WTC11 (cell line): ENCODE measurements at regions not wholly inside any gene's neighbourhood (a gene's known extent, or its start where the extent isn't known, plus 50 kb on each side); places are given as distances from the start of the nearest gene placed in this dataset.

Experiments
- ATAC-seq: fragments of 200-7000 bp; cut with Tn5 transposase; 2 replicates; pipeline ENCODE4 v1.10.0; 2021; ENCODE audit warnings: mild to moderate bottlenecking, moderate library complexity
- CTCF ChIA-PET: fragments of 300-600 bp; sonication (Branson Sonifier 250); formaldehyde crosslinking; loops from one replicate; lab custom pipeline; 2021; ENCODE audit warnings: antibody characterized with exemption; lab: Charles Lee
- POLR2A ChIA-PET: fragments of 350-600 bp; sonication (Branson Sonifier 250); formaldehyde crosslinking; loops from one replicate; lab custom pipeline; 2021; ENCODE audit warnings: antibody characterized with exemption; lab: Charles Lee
- DNase-seq: peaks from one replicate; pipeline ENCODE4 v3.0.0; 2021; ENCODE audit warnings: low spot score
- H3K27ac Mint-ChIP-seq: 2 replicates; pipeline ENCODE4 v1.8.0; 2021; ENCODE audit warnings: mixed read lengths
- H3K27me3 Mint-ChIP-seq: 2 replicates; pipeline ENCODE4 v1.8.0; 2021; ENCODE audit warnings: low read depth, mild to moderate bottlenecking, moderate library complexity, mixed read lengths
- H3K36me3 Mint-ChIP-seq: 2 replicates; pipeline ENCODE4 v1.8.0; 2021; ENCODE audit warnings: mixed read lengths
- H3K4me1 Mint-ChIP-seq: 2 replicates; pipeline ENCODE4 v1.8.0; 2022; ENCODE audit warnings: mixed read lengths
- H3K4me3 Mint-ChIP-seq: 2 replicates; pipeline ENCODE4 v1.8.0; 2021; ENCODE audit warnings: mild to moderate bottlenecking, moderate library complexity, mixed read lengths
- H3K9me3 Mint-ChIP-seq: 2 replicates; pipeline ENCODE4 v1.8.0; 2021; ENCODE audit warnings: mixed read lengths
- ARID4B ChIP-seq: sonication (generic); formaldehyde crosslinking; IDR thresholded peaks from 2 replicates; pipeline ENCODE4 v1.8.0; 2023; ENCODE audit warnings: missing genetic modification reagents, mild to moderate bottlenecking, borderline replicate concordance
- ATF2 ChIP-seq: sonication (generic); formaldehyde crosslinking; IDR thresholded peaks from 2 replicates; pipeline ENCODE4 v1.8.1; 2022; ENCODE audit warnings: low read depth, missing genetic modification reagents, borderline replicate concordance
- CREB1 ChIP-seq: sonication (generic); formaldehyde crosslinking; IDR thresholded peaks from 2 replicates; pipeline ENCODE4 v1.8.0; 2023; ENCODE audit warnings: mild to moderate bottlenecking, missing genetic modification reagents
- EMX1 ChIP-seq: fragments of 250-450 bp; sonication (Bioruptor Pico); IDR thresholded peaks from 2 replicates; pipeline ENCODE4 v1.8.0; 2021; ENCODE audit warnings: mild to moderate bottlenecking
- ERG ChIP-seq: fragments of 250-450 bp; sonication (Bioruptor Pico); IDR thresholded peaks from 2 replicates; pipeline ENCODE4 v1.8.0; 2021; ENCODE audit warnings: mild to moderate bottlenecking
- ESRRA ChIP-seq: sonication (generic); formaldehyde crosslinking; IDR thresholded peaks from 2 replicates; pipeline ENCODE4 v1.8.1; 2022; ENCODE audit warnings: mild to moderate bottlenecking, missing genetic modification reagents, borderline replicate concordance
- ETV6 ChIP-seq: sonication (generic); formaldehyde crosslinking; IDR thresholded peaks from 2 replicates; pipeline ENCODE4 v1.8.1; 2022; ENCODE audit warnings: mild to moderate bottlenecking, missing genetic modification reagents
- GABPB1 ChIP-seq: sonication (generic); formaldehyde crosslinking; IDR thresholded peaks from 2 replicates; pipeline ENCODE4 v1.8.1; 2023; ENCODE audit warnings: mild to moderate bottlenecking, missing genetic modification reagents
- IRF1 ChIP-seq: sonication (generic); formaldehyde crosslinking; IDR thresholded peaks from 2 replicates; pipeline ENCODE4 v1.8.0; 2023; ENCODE audit warnings: missing genetic modification reagents
- MXD4 ChIP-seq: fragments of 250-450 bp; sonication (Bioruptor Pico); IDR thresholded peaks from 2 replicates; pipeline ENCODE4 v1.8.0; 2021; ENCODE audit warnings: mild to moderate bottlenecking, moderate library complexity, borderline replicate concordance
- MYBL2 ChIP-seq: sonication (generic); formaldehyde crosslinking; IDR thresholded peaks from 2 replicates; pipeline ENCODE4 v1.8.1; 2023; ENCODE audit warnings: mild to moderate bottlenecking, moderate library complexity, missing genetic modification reagents
- NFATC4 ChIP-seq: fragments of 250-450 bp; sonication (Bioruptor Pico); IDR thresholded peaks from 2 replicates; pipeline ENCODE4 v1.9.0; 2021; ENCODE audit warnings: mild to moderate bottlenecking
- NR3C1 ChIP-seq: sonication (generic); formaldehyde crosslinking; conservative IDR thresholded peaks from 2 replicates; pipeline ENCODE4 v1.8.1; 2023; ENCODE audit warnings: low read depth, mild to moderate bottlenecking, missing genetic modification reagents
- PRRX2 ChIP-seq: fragments of 250-450 bp; sonication (Bioruptor Pico); IDR thresholded peaks from 2 replicates; pipeline ENCODE4 v1.8.0; 2021; ENCODE audit warnings: mild to moderate bottlenecking
- RELA ChIP-seq: sonication (generic); formaldehyde crosslinking; IDR thresholded peaks from 2 replicates; pipeline ENCODE4 v1.8.1; 2022; ENCODE audit warnings: missing genetic modification reagents, mild to moderate bottlenecking, borderline replicate concordance
- SMAD3 ChIP-seq: sonication (generic); formaldehyde crosslinking; IDR thresholded peaks from 2 replicates; pipeline ENCODE4 v1.8.0; 2022; ENCODE audit warnings: missing genetic modification reagents, mild to moderate bottlenecking, borderline replicate concordance
- SMAD4 ChIP-seq: sonication (generic); formaldehyde crosslinking; IDR thresholded peaks from 2 replicates; pipeline ENCODE4 v1.8.0; 2022; ENCODE audit warnings: mild to moderate bottlenecking, missing genetic modification reagents
- STAT6 ChIP-seq: sonication (generic); formaldehyde crosslinking; conservative IDR thresholded peaks from 2 replicates; pipeline ENCODE4 v1.8.1; 2023; ENCODE audit warnings: mild to moderate bottlenecking, low read depth, missing genetic modification reagents, moderate library complexity
- TEAD1 ChIP-seq: sonication (generic); formaldehyde crosslinking; IDR thresholded peaks from 2 replicates; pipeline ENCODE4 v1.8.0; 2022; ENCODE audit warnings: mild to moderate bottlenecking, missing genetic modification reagents
- USF1 ChIP-seq: sonication (generic); formaldehyde crosslinking; IDR thresholded peaks from 2 replicates; pipeline ENCODE4 v1.8.0; 2022; ENCODE audit warnings: mild to moderate bottlenecking, missing genetic modification reagents
- USF2 ChIP-seq: sonication (generic); formaldehyde crosslinking; IDR thresholded peaks from 2 replicates; pipeline ENCODE4 v1.8.1; 2023; ENCODE audit warnings: mild to moderate bottlenecking, missing genetic modification reagents, moderate library complexity
- ZMAT4 ChIP-seq: fragments of 250-450 bp; sonication (Bioruptor Pico); IDR thresholded peaks from 2 replicates; pipeline ENCODE4 v1.9.0; 2021; ENCODE audit warnings: mild to moderate bottlenecking
- ZNF263 ChIP-seq: sonication (generic); formaldehyde crosslinking; IDR thresholded peaks from 2 replicates; pipeline ENCODE4 v1.8.1; 2022; ENCODE audit warnings: low read depth, mild to moderate bottlenecking, moderate library complexity, missing genetic modification reagents

- no peaks in the 10 kb centered on the region for H3K9me3 Mint-ChIP-seq
- no peaks in the 10 kb centered on the region for H3K27me3 Mint-ChIP-seq
- POLR2A ChIA-PET, result no interaction called here
- TF ChIP-seq ERG (CRISPR knock-in tag), result no peak
- no peak for TF ChIP-seq NR3C1 (CRISPR knock-in tag)
- TF ChIP-seq ARID4B (CRISPR knock-in tag), result no peak
- no peak for TF ChIP-seq GABPB1 (CRISPR knock-in tag)
- TF ChIP-seq RELA (CRISPR knock-in tag), result no peak
- TF ChIP-seq ZNF263, result no peak
- TF ChIP-seq SMAD3 (CRISPR knock-in tag), result no peak
- no peak for TF ChIP-seq SMAD4 (CRISPR knock-in tag)
- no peak for TF ChIP-seq USF1 (CRISPR knock-in tag)
- TF ChIP-seq ESRRA (CRISPR knock-in tag), result no peak
- no peak for TF ChIP-seq PRRX2 (CRISPR knock-in tag)
- no peak overlapping the region for H3K4me3 Mint-ChIP-seq
- no peak for DNase-seq
- no peaks in the 10 kb centered on the region for H3K4me1 Mint-ChIP-seq
- CTCF ChIA-PET, result interaction anchor here (0.6 kb wide), 1 partner anchor 36 kb away, joined by 3 read pairs; no protein-coding TSS in a partner anchor
- no peak overlapping the region for H3K27ac Mint-ChIP-seq
- ATAC-seq, result no peak
- no peaks in the 10 kb centered on the region for H3K36me3 Mint-ChIP-seq
Observed at GRCh38 chrX:118167361-118167760, 50.8 kb upstream of the KLHL13 start.

GRCh38 chrX:118171356-118171755, 54.7 kb upstream of the KLHL13 start:
- ChIA-PET CTCF (no interaction called here), POLR2A (no interaction called here)
- H3K27ac Mint-ChIP-seq, result no peak overlapping the region
- no peak for ATAC-seq
- H3K27me3 Mint-ChIP-seq, result no peaks in the 10 kb centered on the region
- H3K36me3 Mint-ChIP-seq, result no peaks in the 10 kb centered on the region
- DNase-seq, result no peak
- no peaks in the 10 kb centered on the region for H3K4me1 Mint-ChIP-seq
- no peaks in the 10 kb centered on the region for H3K9me3 Mint-ChIP-seq
- H3K4me3 Mint-ChIP-seq, result no peak overlapping the region
- no peak for TF ChIP-seq NFATC4 (CRISPR knock-in tag)
- no peak for TF ChIP-seq ATF2 (CRISPR knock-in tag)
- no peak for TF ChIP-seq NR3C1 (CRISPR knock-in tag)
- TF ChIP-seq MYBL2 (CRISPR knock-in tag), result no peak
- TF ChIP-seq SMAD4 (CRISPR knock-in tag), result no peak
- no peak for TF ChIP-seq STAT6
- no peak for TF ChIP-seq MXD4 (CRISPR knock-in tag)
- no peak for TF ChIP-seq IRF1
- no peak for TF ChIP-seq ETV6 (CRISPR knock-in tag)
- TF ChIP-seq USF2 (CRISPR knock-in tag), result no peak
- TF ChIP-seq EMX1 (CRISPR knock-in tag), result no peak
- no peak for TF ChIP-seq TEAD1 (CRISPR knock-in tag)
- no peak for TF ChIP-seq CREB1 (CRISPR knock-in tag)
- TF ChIP-seq ZMAT4 (CRISPR knock-in tag), result no peak
- no peak for TF ChIP-seq ZNF263
